GM23338 (cell line): ENCODE measurements at regions not wholly inside any gene's neighbourhood (a gene's known extent, or its start where the extent isn't known, plus 50 kb on each side); places are given as distances from the start of the nearest gene placed in this dataset.

Experiments used
- ATAC-seq: fragments of 200-7000 bp; cut with Tn5 transposase; 3 replicates; pipeline ENCODE4 v1.9.1; 2020
- DNase-seq: peaks from one replicate; pipeline ENCODE4 v3.0.0-alpha.2; 2015; ENCODE audit warnings: low spot score
- H2AFZ ChIP-seq: fragments of 200-600 bp; sonication (generic); 2 replicates; pipeline ENCODE4 v1.8.0; 2016; ENCODE audit warnings: antibody characterized with exemption, mild to moderate bottlenecking, moderate library complexity
- H3F3A ChIP-seq: fragments of 200-600 bp; sonication (generic); replicated peaks from 2 replicates; pipeline ENCODE4 v1.8.0; 2017; ENCODE audit warnings: antibody characterized with exemption, mixed run types, low read depth
- H3K27ac ChIP-seq: fragments of 200-600 bp; sonication (generic); 2 replicates; pipeline ENCODE4 v1.6.1; 2016; ENCODE audit warnings: low read depth
- H3K27me3 ChIP-seq: fragments of 200-600 bp; sonication (generic); 2 replicates; pipeline ENCODE4 v1.8.0; 2016; ENCODE audit warnings: mild to moderate bottlenecking, mixed run types, moderate library complexity; ENCODE audit not compliant: insufficient read depth
- H3K36me3 ChIP-seq: fragments of 200-600 bp; sonication (generic); 2 replicates; pipeline ENCODE4 v1.8.0; 2016; ENCODE audit warnings: mild to moderate bottlenecking; ENCODE audit not compliant: insufficient read depth
- H3K4me1 ChIP-seq: fragments of 200-600 bp; sonication (generic); 2 replicates; pipeline ENCODE4 v1.8.0; 2016; ENCODE audit warnings: mild to moderate bottlenecking, moderate library complexity; ENCODE audit not compliant: insufficient read depth
- H3K4me2 ChIP-seq: fragments of 200-600 bp; sonication (generic); 2 replicates; pipeline ENCODE4 v1.7.1; 2017; ENCODE audit warnings: mixed run types
- H3K4me3 ChIP-seq: fragments of 200-600 bp; sonication (generic); 2 replicates; pipeline ENCODE4 v1.6.1; 2016; ENCODE audit warnings: mixed run types
- H3K79me2 ChIP-seq: fragments of 200-600 bp; sonication (generic); replicated peaks from 2 replicates; pipeline ENCODE4 v1.8.0; 2017; ENCODE audit warnings: mild to moderate bottlenecking; ENCODE audit not compliant: insufficient read depth
- H3K9me2 ChIP-seq: fragments of 200-600 bp; sonication (generic); 2 replicates; pipeline ENCODE4 v1.8.0; 2017; ENCODE audit not compliant: insufficient read depth
- H4K20me1 ChIP-seq: fragments of 200-600 bp; sonication (generic); replicated peaks from 2 replicates; pipeline ENCODE4 v1.8.0; 2017; ENCODE audit warnings: mild to moderate bottlenecking; ENCODE audit not compliant: insufficient read depth
- H3K27ac Mint-ChIP-seq: 2 replicates; pipeline ENCODE4 v1.8.0; 2020; ENCODE audit warnings: inconsistent platforms, mild to moderate bottlenecking, moderate library complexity, mixed read lengths
- H3K27me3 Mint-ChIP-seq: 3 replicates; pipeline ENCODE4 v1.8.0; 2022; ENCODE audit warnings: low read depth, mild to moderate bottlenecking, moderate library complexity, mixed read lengths, inconsistent platforms; ENCODE audit not compliant: insufficient read depth, poor library complexity
- H3K36me3 Mint-ChIP-seq: 3 replicates; pipeline ENCODE4 v1.8.0; 2021; ENCODE audit warnings: low read depth, mild to moderate bottlenecking, inconsistent platforms, moderate library complexity, mixed read lengths
- H3K4me1 Mint-ChIP-seq: 3 replicates; pipeline ENCODE4 v1.8.0; 2020; ENCODE audit warnings: mild to moderate bottlenecking, inconsistent platforms, mixed read lengths
- H3K4me3 Mint-ChIP-seq: 3 replicates; pipeline ENCODE4 v1.8.0; 2021; ENCODE audit warnings: moderate library complexity, mild to moderate bottlenecking, inconsistent platforms, mixed read lengths
- H3K9me3 Mint-ChIP-seq: 3 replicates; pipeline ENCODE4 v1.8.0; 2020; ENCODE audit warnings: moderate library complexity, mild to moderate bottlenecking, inconsistent platforms, mixed read lengths
- CREB1 ChIP-seq: fragments of 250-450 bp; sonication (Bioruptor Pico); IDR thresholded peaks from 2 replicates; pipeline ENCODE4 v1.5.0; 2020; ENCODE audit warnings: low read depth, mild to moderate bottlenecking, moderate library complexity
- CTCF ChIP-seq, 2 experiments: fragments of 200-600 bp in 1 of 2; sonication (generic) in 1 of 2; conservative IDR thresholded peaks; 2 replicates each; pipeline versions ENCODE4 v1.5.1 to v1.6.1; 2016 to 2017; ENCODE audit warnings: antibody characterized with exemption in 2 of 2, low read depth in 2 of 2, mild to moderate bottlenecking in 2 of 2, moderate library complexity in 1 of 2
- ETS1 ChIP-seq: IDR thresholded peaks from 2 replicates; pipeline ENCODE4 v1.6.1; 2016; ENCODE audit warnings: antibody characterized with exemption
- EZH2 ChIP-seq: fragments of 200-600 bp; sonication (generic); IDR thresholded peaks from one replicate; pipeline ENCODE4 v1.8.0; 2017; ENCODE audit warnings: antibody characterized with exemption, mild to moderate bottlenecking, low read depth; ENCODE audit not compliant: unreplicated experiment
- EZH2phosphoT487 ChIP-seq: fragments of 200-600 bp; sonication (generic); IDR thresholded peaks from one replicate; pipeline ENCODE4 v1.8.1; 2018; ENCODE audit warnings: antibody characterized with exemption; ENCODE audit not compliant: unreplicated experiment
- JUNB ChIP-seq: IDR thresholded peaks from one replicate; pipeline ENCODE4 v1.6.1; 2016; ENCODE audit warnings: antibody characterized with exemption; ENCODE audit not compliant: unreplicated experiment
- NANOG ChIP-seq: IDR thresholded peaks from 2 replicates; pipeline ENCODE4 v1.6.1; 2016; ENCODE audit warnings: antibody characterized with exemption, borderline replicate concordance
- POLR2AphosphoS5 ChIP-seq: IDR thresholded peaks from 2 replicates; pipeline ENCODE4 v1.6.1; 2016; ENCODE audit warnings: antibody characterized with exemption, low read depth
- REST ChIP-seq: IDR thresholded peaks from one replicate; pipeline ENCODE4 v1.6.1; 2018; ENCODE audit warnings: antibody characterized with exemption; ENCODE audit not compliant: unreplicated experiment
- STAT1 ChIP-seq: IDR thresholded peaks from one replicate; pipeline ENCODE4 v1.6.1; 2016; ENCODE audit warnings: antibody characterized with exemption; ENCODE audit not compliant: unreplicated experiment
- ZNF114 ChIP-seq: fragments of 250-450 bp; sonication (Bioruptor Pico); IDR thresholded peaks from 2 replicates; pipeline ENCODE4 v1.5.0; 2020; ENCODE audit warnings: mild to moderate bottlenecking, moderate library complexity
- ZNF331 ChIP-seq: fragments of 250-450 bp; sonication (Bioruptor Pico); IDR thresholded peaks from 2 replicates; pipeline ENCODE4 v1.5.0; 2020; ENCODE audit warnings: low read depth, mild to moderate bottlenecking, moderate library complexity
- ZNF462 ChIP-seq: fragments of 250-450 bp; sonication (Bioruptor Pico); IDR thresholded peaks from 2 replicates; pipeline ENCODE4 v1.5.0; 2020; ENCODE audit warnings: mild to moderate bottlenecking, moderate library complexity

GRCh38 chr5:98458726-98459125, 314.7 kb upstream of the RGMB start (continued):
- no peak for TF ChIP-seq CREB1 (CRISPR knock-in tag)
- TF ChIP-seq JUNB: no peak
- TF ChIP-seq STAT1: no peak

- no peak for DNase-seq
- Histone ChIP-seq H3K79me2 (no peaks in the 10 kb centered on the region), H3F3A (no peaks in the 10 kb centered on the region), H3K36me3 (no peaks in the 10 kb centered on the region), H3K4me1 (no peaks in the 10 kb centered on the region), H3K9me2 (peaks cover 8% of the 10 kb centered on the region; the same call in 1 of the 2 replicates), H3K4me3 (no peak overlapping the region), H3K4me2 (no peak overlapping the region), H3K27ac (no peak overlapping the region), H2AFZ (no peak overlapping the region), H3K27me3 (no peaks in the 10 kb centered on the region), H4K20me1 (no peaks in the 10 kb centered on the region)
- Mint-ChIP-seq H3K4me3 (no peak overlapping the region), H3K9me3 (no peaks in the 10 kb centered on the region), H3K36me3 (no peaks in the 10 kb centered on the region), H3K27me3 (no peaks in the 10 kb centered on the region), H3K27ac (no peak overlapping the region), H3K4me1 (no peaks in the 10 kb centered on the region)
- TF ChIP-seq ZNF114 (CRISPR knock-in tag): no peak
- TF ChIP-seq EZH2phosphoT487: no peak
- TF ChIP-seq POLR2AphosphoS5: no peak
- no peak for TF ChIP-seq STAT1
- no peak for TF ChIP-seq CTCF (conservative IDR thresholded peaks at IDR 0.05; ENCODE audit: low read depth in 2 of 2)
- TF ChIP-seq ETS1: no peak
- TF ChIP-seq ZNF462 (CRISPR knock-in tag): no peak
- TF ChIP-seq NANOG: no peak
- TF ChIP-seq EZH2: no peak
- TF ChIP-seq CREB1 (CRISPR knock-in tag): no peak
- TF ChIP-seq JUNB: no peak
- no peak for TF ChIP-seq ZNF331 (CRISPR knock-in tag)
- no peak for TF ChIP-seq REST
- no peak for ATAC-seq
These were observed 312.9 kb upstream of the RGMB start for GRCh38 chr5:98460536-98460935.
